Heart left ventricle (tissue), 13 donors: ENCODE measurements at regions not wholly inside any gene's neighbourhood (a gene's known extent, or its start where the extent isn't known, plus 50 kb on each side); places are given as distances from the start of the nearest gene placed in this dataset.

ENCODE experiments used
- POLR2A ChIP-seq, 2 donors: fragments of 450-650 bp; IDR thresholded peaks; one replicate each; pipeline ENCODE4 v1.6.1; 2017; ENCODE audit warnings: antibody characterized with exemption in 2 of 2, mild to moderate bottlenecking in 2 of 2, moderate library complexity in 2 of 2
- TF ChIP-seq, protein P1 (sequence below), 12 donors: fragments of 200-600 bp; sonication (generic) in 4 of 12; IDR thresholded peaks; one replicate each; pipeline versions ENCODE4 v1.5.0 to v1.8.0; 2018 to 2022; ENCODE audit warnings: antibody characterized with exemption in 12 of 12, mild to moderate bottlenecking in 5 of 12
- donor health status: ischemic (EF 13 %, LVEDD 7.1; RV severe dilation, severe dysfunction).
- donor health status: DM: no; HTN: yes; CAD: no.
- donor health status: DM: no; HTN: no; CAD: no.
- donor health status: ischemic (EF 25% LVEDD 6.9; RV normal size, moderate dysfunction).
- donor health status: ischemic (EF 25% LVEDD 5.7; RV mildly dilated, moderate dysfunction).
- donor health status: ischemic (EF 35%, LVEDD 5.7; RV mildly dilated, moderate dysfunction).
- donor health status: nonischemic (EF 11% LVEDD 7.7; RV severe dilation, severe dysfunction).
- donor health status: DM: yes; HTN: yes; CAD: no.
- donor health status: PGD.
- donor health status: ischemic (EF 29% LVEDD 5.4; RV normal size, mild dysfunction).
- donor health status: nonischemic (EF 23%, LVEDD 6.1; RV moderate dilation, normal function).

GRCh38 chr5:141758310-141758998 is 76.4 kb upstream of the ARAP3 start:
- no peak for TF ChIP-seq POLR2A (IDR thresholded peaks at IDR 0.05)
- TF ChIP-seq, protein P1, sequence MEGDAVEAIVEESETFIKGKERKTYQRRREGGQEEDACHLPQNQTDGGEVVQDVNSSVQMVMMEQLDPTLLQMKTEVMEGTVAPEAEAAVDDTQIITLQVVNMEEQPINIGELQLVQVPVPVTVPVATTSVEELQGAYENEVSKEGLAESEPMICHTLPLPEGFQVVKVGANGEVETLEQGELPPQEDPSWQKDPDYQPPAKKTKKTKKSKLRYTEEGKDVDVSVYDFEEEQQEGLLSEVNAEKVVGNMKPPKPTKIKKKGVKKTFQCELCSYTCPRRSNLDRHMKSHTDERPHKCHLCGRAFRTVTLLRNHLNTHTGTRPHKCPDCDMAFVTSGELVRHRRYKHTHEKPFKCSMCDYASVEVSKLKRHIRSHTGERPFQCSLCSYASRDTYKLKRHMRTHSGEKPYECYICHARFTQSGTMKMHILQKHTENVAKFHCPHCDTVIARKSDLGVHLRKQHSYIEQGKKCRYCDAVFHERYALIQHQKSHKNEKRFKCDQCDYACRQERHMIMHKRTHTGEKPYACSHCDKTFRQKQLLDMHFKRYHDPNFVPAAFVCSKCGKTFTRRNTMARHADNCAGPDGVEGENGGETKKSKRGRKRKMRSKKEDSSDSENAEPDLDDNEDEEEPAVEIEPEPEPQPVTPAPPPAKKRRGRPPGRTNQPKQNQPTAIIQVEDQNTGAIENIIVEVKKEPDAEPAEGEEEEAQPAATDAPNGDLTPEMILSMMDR (IDR thresholded peaks at IDR 0.05): no peak
